ENCODE measurements at regions not wholly inside any gene's neighbourhood (a gene's known extent, or its start where the extent isn't known, plus 50 kb on each side); places are given as distances from the start of the nearest gene placed in this dataset.

GRCh38 chr3:16033889-16034687 is 140.4 kb upstream of the GALNT15 start:
- no peak for TF ChIP-seq POLR2A (IDR thresholded peaks at IDR 0.05; ENCODE audit: low read depth, low read length)
- TF ChIP-seq POLR2AphosphoS5 (IDR thresholded peaks at IDR 0.05; ENCODE audit: low read depth, low read length) = no peak

Data from GM12891 (cell line).